ENCODE measurements at regions not wholly inside any gene's neighbourhood (a gene's known extent, or its start where the extent isn't known, plus 50 kb on each side); places are given as distances from the start of the nearest gene placed in this dataset.

DNA sequence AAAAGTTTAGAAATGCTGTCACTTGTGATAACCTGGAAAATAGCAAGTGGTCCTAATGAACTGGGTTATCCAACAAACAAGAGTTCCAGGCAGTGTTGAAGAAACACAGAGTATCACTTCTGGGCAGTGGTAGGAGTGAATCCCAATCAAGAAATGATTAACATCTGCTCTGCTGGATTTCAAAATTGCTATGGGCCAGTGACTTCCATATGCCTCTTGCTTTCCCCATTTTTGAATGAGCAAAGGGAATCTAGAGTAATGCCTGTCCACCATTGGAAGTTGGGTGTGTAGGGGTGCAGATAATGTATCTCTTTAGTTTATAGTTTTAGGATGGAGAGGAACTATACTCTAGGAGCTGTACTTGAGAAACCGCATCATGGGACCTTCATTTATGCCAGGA is 236.5 kb downstream of the RPLP1 start:
- Histone ChIP-seq H3K27ac (no peak overlapping the region), H3K4me3 (no peak overlapping the region)
- DNase-seq (ENCODE audit: low spot score): no peak
- TF ChIP-seq, protein P1, sequence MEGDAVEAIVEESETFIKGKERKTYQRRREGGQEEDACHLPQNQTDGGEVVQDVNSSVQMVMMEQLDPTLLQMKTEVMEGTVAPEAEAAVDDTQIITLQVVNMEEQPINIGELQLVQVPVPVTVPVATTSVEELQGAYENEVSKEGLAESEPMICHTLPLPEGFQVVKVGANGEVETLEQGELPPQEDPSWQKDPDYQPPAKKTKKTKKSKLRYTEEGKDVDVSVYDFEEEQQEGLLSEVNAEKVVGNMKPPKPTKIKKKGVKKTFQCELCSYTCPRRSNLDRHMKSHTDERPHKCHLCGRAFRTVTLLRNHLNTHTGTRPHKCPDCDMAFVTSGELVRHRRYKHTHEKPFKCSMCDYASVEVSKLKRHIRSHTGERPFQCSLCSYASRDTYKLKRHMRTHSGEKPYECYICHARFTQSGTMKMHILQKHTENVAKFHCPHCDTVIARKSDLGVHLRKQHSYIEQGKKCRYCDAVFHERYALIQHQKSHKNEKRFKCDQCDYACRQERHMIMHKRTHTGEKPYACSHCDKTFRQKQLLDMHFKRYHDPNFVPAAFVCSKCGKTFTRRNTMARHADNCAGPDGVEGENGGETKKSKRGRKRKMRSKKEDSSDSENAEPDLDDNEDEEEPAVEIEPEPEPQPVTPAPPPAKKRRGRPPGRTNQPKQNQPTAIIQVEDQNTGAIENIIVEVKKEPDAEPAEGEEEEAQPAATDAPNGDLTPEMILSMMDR (IDR thresholded peaks at IDR 0.05): no peak

DNA sequence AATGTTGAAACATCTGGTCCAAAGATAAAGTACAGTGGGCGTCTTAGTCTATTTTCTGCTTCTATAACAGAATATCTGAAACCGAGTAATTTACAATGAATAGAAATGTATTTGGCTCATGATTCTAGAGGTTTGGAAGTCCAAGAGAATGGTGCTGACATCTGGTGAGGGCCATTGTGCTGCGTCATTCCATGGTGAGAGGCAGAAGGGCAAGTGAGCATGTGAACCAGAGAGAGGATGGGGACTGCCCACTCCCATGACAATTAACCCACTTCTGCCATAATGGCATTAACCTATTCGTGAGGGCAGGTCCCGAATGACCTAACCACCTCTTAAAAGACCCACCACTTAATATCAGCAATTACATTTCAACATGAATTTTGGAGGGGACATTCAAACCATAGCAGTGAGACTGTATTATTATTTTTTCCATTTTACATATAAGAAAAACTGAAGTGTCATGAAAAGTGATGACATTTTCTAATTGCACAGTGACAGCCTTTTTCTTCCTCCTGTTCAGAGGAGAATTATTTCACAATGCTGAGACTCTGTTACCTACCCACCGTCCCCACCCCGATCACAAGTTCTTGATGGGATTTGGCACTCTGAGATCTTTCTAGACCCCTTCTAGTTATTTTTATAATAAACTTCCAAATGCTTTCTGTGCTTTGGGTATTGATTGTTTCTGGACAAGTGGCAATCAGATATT is 238.8 kb downstream of the RPLP1 start:
- Histone ChIP-seq H3K27ac (no peak overlapping the region), H3K4me3 (no peak overlapping the region)
- no peak for DNase-seq (ENCODE audit: low spot score)
- TF ChIP-seq, protein P1 (IDR thresholded peaks at IDR 0.05): no peak

DNA sequence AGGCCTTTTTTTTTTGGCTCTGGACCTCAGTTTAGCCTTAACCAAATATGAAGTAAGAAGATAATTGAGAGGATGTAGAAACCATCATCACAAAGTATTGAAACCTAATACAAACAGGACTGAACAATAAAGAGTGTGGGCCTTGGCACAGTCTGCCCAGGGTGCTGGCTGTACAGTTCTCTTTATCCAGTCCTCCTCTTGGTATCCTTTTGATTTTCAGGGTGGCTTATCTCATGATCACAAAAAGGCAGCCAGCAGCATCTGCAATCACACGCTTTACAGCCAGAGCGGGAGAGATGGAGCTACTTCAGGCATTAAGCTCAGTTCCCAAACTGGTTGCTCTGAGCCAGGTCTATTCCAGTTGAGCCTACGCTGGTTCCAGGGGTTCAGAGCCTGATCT is 239.7 kb downstream of the RPLP1 start:
- no peak for DNase-seq (ENCODE audit: low spot score)
- no peak overlapping the region for H3K4me3 ChIP-seq
- TF ChIP-seq, protein P1 (IDR thresholded peaks at IDR 0.05): no peak
- no peak overlapping the region for H3K27ac ChIP-seq

DNA sequence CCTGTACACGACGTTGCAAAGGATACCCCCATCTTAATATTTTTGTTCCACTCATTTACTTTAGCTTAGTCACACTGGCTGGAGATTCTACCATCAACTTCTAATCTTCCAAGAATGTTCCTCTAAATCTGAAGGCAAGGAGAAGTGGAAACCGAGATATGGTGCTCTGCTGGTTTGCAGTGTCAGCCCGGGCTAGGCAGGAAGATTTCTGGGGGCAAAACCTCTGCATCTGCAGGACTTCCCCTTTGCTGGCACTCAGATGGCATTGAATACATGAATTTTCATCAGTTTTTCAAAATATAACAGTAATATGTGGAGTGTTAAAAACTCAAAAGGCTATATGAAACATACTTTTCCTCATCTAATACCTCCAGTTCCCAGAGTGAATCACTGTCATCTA is 240.4 kb downstream of the RPLP1 start:
- Histone ChIP-seq H3K4me3 (no peak overlapping the region), H3K27ac (no peak overlapping the region)
- DNase-seq (ENCODE audit: low spot score): no peak
- TF ChIP-seq, protein P1 (IDR thresholded peaks at IDR 0.05): no peak

DNA sequence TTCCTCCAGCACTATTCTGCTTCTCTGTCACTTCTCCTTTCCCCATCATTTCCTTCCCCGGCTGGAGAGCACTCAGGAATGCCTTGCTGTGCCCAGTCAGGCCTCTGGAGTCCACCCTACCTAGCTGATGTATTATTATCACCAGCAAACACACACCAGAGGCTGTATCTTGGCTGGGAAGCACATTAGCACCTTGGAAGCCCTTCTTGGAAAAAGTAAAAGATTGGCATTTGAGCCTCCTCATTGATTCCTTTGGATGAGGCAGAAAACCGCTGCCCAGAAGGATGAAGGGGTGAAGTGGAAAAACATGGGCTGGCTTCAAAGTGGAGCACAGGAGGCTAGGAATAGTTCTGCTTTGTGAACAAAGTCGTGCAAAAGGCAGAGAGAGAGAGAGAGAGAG is 244.3 kb downstream of the RPLP1 start:
- Histone ChIP-seq H3K27ac (no peak overlapping the region), H3K4me3 (no peak overlapping the region)
- TF ChIP-seq, protein P1 (IDR thresholded peaks at IDR 0.05): no peak
- no peak for DNase-seq (ENCODE audit: low spot score)

DNA sequence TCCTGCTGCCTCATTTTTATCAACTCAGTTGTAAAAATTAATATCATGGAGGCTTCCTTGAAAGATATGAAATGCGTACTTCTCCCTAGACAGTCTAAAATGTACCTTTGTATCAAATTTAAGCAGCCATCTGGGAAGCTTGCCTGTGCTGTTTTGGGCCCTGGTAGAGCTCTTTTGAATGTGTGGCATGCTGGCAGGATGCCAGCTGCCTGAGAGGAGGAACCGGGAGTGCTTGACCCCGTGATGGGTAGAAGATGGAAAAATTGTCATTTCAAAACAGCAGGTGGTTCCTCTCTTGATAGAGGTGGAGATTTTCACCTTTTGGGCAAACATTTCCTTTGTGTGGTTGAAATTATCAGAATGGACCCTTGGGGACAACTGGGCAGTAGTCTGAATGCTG is 245.3 kb downstream of the RPLP1 start:
- DNase-seq (ENCODE audit: low spot score): no peak
- TF ChIP-seq, protein P1 (IDR thresholded peaks at IDR 0.05): no peak
- Histone ChIP-seq H3K27ac (no peak overlapping the region), H3K4me3 (no peak overlapping the region)

DNA sequence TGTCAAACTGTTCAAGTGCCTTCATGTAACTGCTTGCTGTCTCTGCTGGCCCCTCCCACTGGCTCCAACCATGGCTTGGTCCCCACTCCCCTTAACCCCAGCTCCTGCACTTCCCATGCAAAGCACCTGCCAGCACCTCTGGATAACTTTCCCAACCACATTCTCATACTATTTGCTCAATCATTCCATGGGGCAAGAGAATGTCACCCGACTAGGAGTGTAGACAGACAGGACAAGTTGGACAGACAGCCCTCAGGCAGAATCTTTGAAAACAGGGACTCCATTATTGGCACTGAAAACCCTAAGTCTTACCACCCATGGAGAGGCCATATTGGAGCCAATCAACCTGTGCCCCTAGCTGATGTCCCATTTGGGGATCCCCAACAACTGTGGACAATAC is 246.5 kb downstream of the RPLP1 start:
- TF ChIP-seq, protein P1 (IDR thresholded peaks at IDR 0.05): no peak
- no peak overlapping the region for H3K27ac ChIP-seq
- no peak overlapping the region for H3K4me3 ChIP-seq
- DNase-seq (ENCODE audit: low spot score): no peak
